ENCODE measurements at regions not wholly inside any gene's neighbourhood (a gene's known extent, or its start where the extent isn't known, plus 50 kb on each side); places are given as distances from the start of the nearest gene placed in this dataset.
"Not testable (repeated sequence)": the region's sequence is repeated elsewhere in the genome, so short reads cannot be mapped to it uniquely, and the experiment has no call there.

- H3K36me3 ChIP-seq (ENCODE audit: insufficient read depth, low read length); H3K4me3 ChIP-seq (ENCODE audit: low read depth in 1 of 2, low read length in 2 of 2); H3K9ac ChIP-seq (ENCODE audit: low read length): not testable (repeated sequence)
Measured at GRCh38 chr11:37135606-37136005, 537.6 kb upstream of the RAG2 start.

GRCh38 chr11:37134637-37135036 lies 536.6 kb upstream of the RAG2 start:
- Histone ChIP-seq H3K4me3 (ENCODE audit: low read depth in 1 of 2, low read length in 2 of 2) (no peak overlapping the region), H3K36me3 (ENCODE audit: insufficient read depth, low read length) (no peaks in the 10 kb centered on the region), H3K27ac (ENCODE audit: low read depth, low read length) (no peak overlapping the region), H3K9ac (ENCODE audit: low read length) (no peak overlapping the region), H3K9me3 (ENCODE audit: low read length) (no peaks in the 10 kb centered on the region), H3K27me3 (ENCODE audit: control insufficient read depth in 1 of 2, insufficient read depth in 2 of 2, low read length in 2 of 2) (no peaks in the 10 kb centered on the region), H3K4me1 (ENCODE audit: insufficient read depth, low read length) (no peaks in the 10 kb centered on the region)

More at GRCh38 chr11:37135606-37136005, 537.6 kb upstream of the RAG2 start:
- not testable (repeated sequence) for H3K9me3 ChIP-seq (ENCODE audit: low read length); H3K27me3 ChIP-seq (ENCODE audit: control insufficient read depth in 1 of 2, insufficient read depth in 2 of 2, low read length in 2 of 2); H3K4me1 ChIP-seq (ENCODE audit: insufficient read depth, low read length); H3K27ac ChIP-seq (ENCODE audit: low read depth, low read length)

- Histone ChIP-seq H3K9me3 (ENCODE audit: low read length) (no peaks in the 10 kb centered on the region), H3K27ac (ENCODE audit: low read depth, low read length) (no peak overlapping the region), H3K27me3 (ENCODE audit: control insufficient read depth in 1 of 2, insufficient read depth in 2 of 2, low read length in 2 of 2) (no peaks in the 10 kb centered on the region), H3K4me1 (ENCODE audit: insufficient read depth, low read length) (no peaks in the 10 kb centered on the region), H3K4me3 (ENCODE audit: low read depth in 1 of 2, low read length in 2 of 2) (no peak overlapping the region), H3K36me3 (ENCODE audit: insufficient read depth, low read length) (no peaks in the 10 kb centered on the region), H3K9ac (ENCODE audit: low read length) (no peak overlapping the region)
Measured at GRCh38 chr11:37124384-37124783, 526.3 kb upstream of the RAG2 start.

- Histone ChIP-seq H3K27me3 (ENCODE audit: control insufficient read depth in 1 of 2, insufficient read depth in 2 of 2, low read length in 2 of 2) (no peaks in the 10 kb centered on the region), H3K36me3 (ENCODE audit: insufficient read depth, low read length) (no peaks in the 10 kb centered on the region), H3K4me1 (ENCODE audit: insufficient read depth, low read length) (no peaks in the 10 kb centered on the region), H3K27ac (ENCODE audit: low read depth, low read length) (no peak overlapping the region), H3K9ac (ENCODE audit: low read length) (no peak overlapping the region), H3K4me3 (ENCODE audit: low read depth in 1 of 2, low read length in 2 of 2) (no peak overlapping the region), H3K9me3 (ENCODE audit: low read length) (no peaks in the 10 kb centered on the region)
Measured at GRCh38 chr11:37115963-37116362, 517.9 kb upstream of the RAG2 start.

GRCh38 chr11:37110385-37110784 lies 512.3 kb upstream of the RAG2 start:
- H3K4me1 ChIP-seq (ENCODE audit: insufficient read depth, low read length), result no peaks in the 10 kb centered on the region
- no peaks in the 10 kb centered on the region for H3K27me3 ChIP-seq (ENCODE audit: control insufficient read depth in 1 of 2, insufficient read depth in 2 of 2, low read length in 2 of 2)
- no peak overlapping the region for H3K4me3 ChIP-seq (ENCODE audit: low read depth in 1 of 2, low read length in 2 of 2)
- H3K9ac ChIP-seq (ENCODE audit: low read length), result no peak overlapping the region
- H3K36me3 ChIP-seq (ENCODE audit: insufficient read depth, low read length), result no peaks in the 10 kb centered on the region
- H3K9me3 ChIP-seq (ENCODE audit: low read length), result no peaks in the 10 kb centered on the region
- no peak overlapping the region for H3K27ac ChIP-seq (ENCODE audit: low read depth, low read length)

GRCh38 chr11:37109286-37109585 lies 511.2 kb upstream of the RAG2 start:
- no peak overlapping the region for H3K27ac ChIP-seq (ENCODE audit: low read depth, low read length)
- H3K36me3 ChIP-seq (ENCODE audit: insufficient read depth, low read length), result no peaks in the 10 kb centered on the region
- no peak overlapping the region for H3K9ac ChIP-seq (ENCODE audit: low read length)
- no peak overlapping the region for H3K4me3 ChIP-seq (ENCODE audit: low read depth in 1 of 2, low read length in 2 of 2)
- H3K27me3 ChIP-seq (ENCODE audit: control insufficient read depth in 1 of 2, insufficient read depth in 2 of 2, low read length in 2 of 2), result no peaks in the 10 kb centered on the region
- no peaks in the 10 kb centered on the region for H3K4me1 ChIP-seq (ENCODE audit: insufficient read depth, low read length)
- no peaks in the 10 kb centered on the region for H3K9me3 ChIP-seq (ENCODE audit: low read length)

- Histone ChIP-seq H3K27ac (ENCODE audit: low read depth, low read length) (no peak overlapping the region), H3K27me3 (ENCODE audit: control insufficient read depth in 1 of 2, insufficient read depth in 2 of 2, low read length in 2 of 2) (no peaks in the 10 kb centered on the region), H3K36me3 (ENCODE audit: insufficient read depth, low read length) (no peaks in the 10 kb centered on the region), H3K4me3 (ENCODE audit: low read depth in 1 of 2, low read length in 2 of 2) (no peak overlapping the region), H3K4me1 (ENCODE audit: insufficient read depth, low read length) (no peaks in the 10 kb centered on the region), H3K9me3 (ENCODE audit: low read length) (no peaks in the 10 kb centered on the region), H3K9ac (ENCODE audit: low read length) (no peak overlapping the region)
Measured at GRCh38 chr11:37108436-37109285, 510.6 kb upstream of the RAG2 start.

GRCh38 chr11:37107831-37108230 lies 509.8 kb upstream of the RAG2 start:
- Histone ChIP-seq H3K9me3 (ENCODE audit: low read length) (no peaks in the 10 kb centered on the region), H3K4me1 (ENCODE audit: insufficient read depth, low read length) (no peaks in the 10 kb centered on the region), H3K36me3 (ENCODE audit: insufficient read depth, low read length) (no peaks in the 10 kb centered on the region), H3K4me3 (ENCODE audit: low read depth in 1 of 2, low read length in 2 of 2) (no peak overlapping the region), H3K9ac (ENCODE audit: low read length) (no peak overlapping the region), H3K27me3 (ENCODE audit: control insufficient read depth in 1 of 2, insufficient read depth in 2 of 2, low read length in 2 of 2) (no peaks in the 10 kb centered on the region), H3K27ac (ENCODE audit: low read depth, low read length) (no peak overlapping the region)

- Histone ChIP-seq H3K9me3 (ENCODE audit: low read length) (no peaks in the 10 kb centered on the region), H3K27me3 (ENCODE audit: control insufficient read depth in 1 of 2, insufficient read depth in 2 of 2, low read length in 2 of 2) (no peaks in the 10 kb centered on the region), H3K27ac (ENCODE audit: low read depth, low read length) (no peak overlapping the region), H3K4me1 (ENCODE audit: insufficient read depth, low read length) (no peaks in the 10 kb centered on the region), H3K4me3 (ENCODE audit: low read depth in 1 of 2, low read length in 2 of 2) (no peak overlapping the region), H3K36me3 (ENCODE audit: insufficient read depth, low read length) (no peaks in the 10 kb centered on the region), H3K9ac (ENCODE audit: low read length) (no peak overlapping the region)
Measured at GRCh38 chr11:37107415-37107814, 509.4 kb upstream of the RAG2 start.

GRCh38 chr11:37105427-37105826 lies 507.4 kb upstream of the RAG2 start:
- Histone ChIP-seq H3K27me3 (ENCODE audit: control insufficient read depth in 1 of 2, insufficient read depth in 2 of 2, low read length in 2 of 2) (no peaks in the 10 kb centered on the region), H3K4me1 (ENCODE audit: insufficient read depth, low read length) (no peaks in the 10 kb centered on the region), H3K4me3 (ENCODE audit: low read depth in 1 of 2, low read length in 2 of 2) (no peak overlapping the region), H3K36me3 (ENCODE audit: insufficient read depth, low read length) (no peaks in the 10 kb centered on the region), H3K27ac (ENCODE audit: low read depth, low read length) (no peak overlapping the region), H3K9ac (ENCODE audit: low read length) (no peak overlapping the region), H3K9me3 (ENCODE audit: low read length) (no peaks in the 10 kb centered on the region)

- H3K9me3 ChIP-seq (ENCODE audit: low read length), result no peaks in the 10 kb centered on the region
- H3K9ac ChIP-seq (ENCODE audit: low read length), result no peak overlapping the region
- no peaks in the 10 kb centered on the region for H3K27me3 ChIP-seq (ENCODE audit: control insufficient read depth in 1 of 2, insufficient read depth in 2 of 2, low read length in 2 of 2)
- no peaks in the 10 kb centered on the region for H3K4me1 ChIP-seq (ENCODE audit: insufficient read depth, low read length)
- H3K36me3 ChIP-seq (ENCODE audit: insufficient read depth, low read length), result no peaks in the 10 kb centered on the region
- H3K4me3 ChIP-seq (ENCODE audit: low read depth in 1 of 2, low read length in 2 of 2), result no peak overlapping the region
- H3K27ac ChIP-seq (ENCODE audit: low read depth, low read length), result no peak overlapping the region
Measured at GRCh38 chr11:37104380-37104779, 506.3 kb upstream of the RAG2 start.

- no peak overlapping the region for H3K9ac ChIP-seq (ENCODE audit: low read length)
- H3K27me3 ChIP-seq (ENCODE audit: control insufficient read depth in 1 of 2, insufficient read depth in 2 of 2, low read length in 2 of 2), result no peaks in the 10 kb centered on the region
- H3K4me3 ChIP-seq (ENCODE audit: low read depth in 1 of 2, low read length in 2 of 2), result no peak overlapping the region
- H3K27ac ChIP-seq (ENCODE audit: low read depth, low read length), result no peak overlapping the region
- H3K4me1 ChIP-seq (ENCODE audit: insufficient read depth, low read length), result no peaks in the 10 kb centered on the region
- no peaks in the 10 kb centered on the region for H3K9me3 ChIP-seq (ENCODE audit: low read length)
- no peaks in the 10 kb centered on the region for H3K36me3 ChIP-seq (ENCODE audit: insufficient read depth, low read length)
Measured at GRCh38 chr11:37100008-37100407, 502.0 kb upstream of the RAG2 start.

Data from muscle layer of colon (tissue), 2 donors.